Mucosa of rectum (tissue), 2 donors: ENCODE measurements at regions not wholly inside any gene's neighbourhood (a gene's known extent, or its start where the extent isn't known, plus 50 kb on each side); places are given as distances from the start of the nearest gene placed in this dataset.

ENCODE experiments used
- H3K27ac ChIP-seq, 2 donors: one replicate each; pipeline ENCODE4 v1.7.0; 2013; ENCODE audit warnings: inconsistent platforms in 2 of 2, low read depth in 2 of 2, low read length in 2 of 2
- H3K27me3 ChIP-seq, 2 donors: one replicate each; pipeline ENCODE4 v1.7.0; 2013; ENCODE audit warnings: low read length in 2 of 2; ENCODE audit not compliant: control insufficient read depth in 2 of 2, insufficient read depth in 2 of 2
- H3K36me3 ChIP-seq, 2 donors: one replicate each; pipeline ENCODE4 v1.7.0; 2013; ENCODE audit warnings: low read length in 2 of 2; ENCODE audit not compliant: control insufficient read depth in 2 of 2, insufficient read depth in 2 of 2
- H3K4me1 ChIP-seq, 2 donors: one replicate each; pipeline ENCODE4 v1.7.0; 2013; ENCODE audit warnings: low read length in 2 of 2, mild to moderate bottlenecking in 1 of 2; ENCODE audit not compliant: control insufficient read depth in 2 of 2, insufficient read depth in 2 of 2
- H3K4me3 ChIP-seq, 2 donors: one replicate each; pipeline ENCODE4 v1.7.0; 2013; ENCODE audit warnings: low read length in 2 of 2
- H3K9ac ChIP-seq, 2 donors: one replicate each; pipeline ENCODE4 v1.7.0; 2013; ENCODE audit warnings: low read length in 2 of 2, low read depth in 1 of 2, mild to moderate bottlenecking in 1 of 2
- H3K9me3 ChIP-seq, 2 donors: one replicate each; pipeline ENCODE4 v1.7.0; 2013; ENCODE audit warnings: low read length in 2 of 2; ENCODE audit not compliant: control insufficient read depth in 2 of 2
- donor health status: healthy.
- donor health status: Normal muscosa, but diverticular disease.

DNA sequence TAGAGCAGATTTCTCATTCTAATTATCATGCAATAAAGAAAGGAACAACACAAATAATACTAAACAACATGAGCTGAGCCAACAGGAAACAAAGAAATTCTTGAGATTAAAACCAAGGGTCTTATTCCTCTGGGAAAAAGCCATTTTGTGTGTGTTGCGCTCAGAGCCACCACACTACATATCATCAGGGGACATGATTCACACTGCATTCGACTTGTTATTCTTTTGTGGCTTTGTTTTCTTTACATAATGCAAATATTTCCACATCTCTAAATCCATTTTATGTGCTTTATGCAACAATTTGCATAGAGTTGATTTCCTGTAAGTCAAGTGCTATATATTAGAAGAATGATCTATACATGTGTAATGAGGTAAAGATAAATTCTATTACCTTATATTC is 719.6 kb downstream of the TBC1D32 start:
- Histone ChIP-seq H3K9ac (no peak overlapping the region), H3K4me1 (no peaks in the 10 kb centered on the region), H3K9me3 (no peaks in the 10 kb centered on the region)

GRCh38 chr6:120608826-120609225 is 725.5 kb downstream of the TBC1D32 start:
- H3K27ac ChIP-seq, result no peak overlapping the region
- no peak overlapping the region for H3K9ac ChIP-seq
- H3K9me3 ChIP-seq, result no peaks in the 10 kb centered on the region
- no peaks in the 10 kb centered on the region for H3K4me1 ChIP-seq
- no peaks in the 10 kb centered on the region for H3K36me3 ChIP-seq
- no peaks in the 10 kb centered on the region for H3K27me3 ChIP-seq
- no peak overlapping the region for H3K4me3 ChIP-seq

More for the DNA sequence above, 719.6 kb downstream of the TBC1D32 start:
- Histone ChIP-seq H3K27ac (no peak overlapping the region), H3K36me3 (no peaks in the 10 kb centered on the region), H3K27me3 (no peaks in the 10 kb centered on the region), H3K4me3 (no peak overlapping the region)

GRCh38 chr6:120606743-120607142 is 727.5 kb downstream of the TBC1D32 start:
- Histone ChIP-seq H3K27ac (no peak overlapping the region), H3K9ac (no peak overlapping the region), H3K9me3 (no peaks in the 10 kb centered on the region), H3K36me3 (no peaks in the 10 kb centered on the region), H3K4me1 (no peaks in the 10 kb centered on the region), H3K4me3 (no peak overlapping the region), H3K27me3 (no peaks in the 10 kb centered on the region)

- Histone ChIP-seq H3K9ac (no peak overlapping the region), H3K4me3 (no peak overlapping the region), H3K4me1 (no peaks in the 10 kb centered on the region), H3K27ac (no peak overlapping the region), H3K9me3 (no peaks in the 10 kb centered on the region), H3K27me3 (no peaks in the 10 kb centered on the region), H3K36me3 (no peaks in the 10 kb centered on the region)
Observed at GRCh38 chr6:120604510-120604909, 729.8 kb downstream of the TBC1D32 start.

- no peak overlapping the region for H3K27ac ChIP-seq
- H3K27me3 ChIP-seq, result no peaks in the 10 kb centered on the region
- H3K9me3 ChIP-seq, result no peaks in the 10 kb centered on the region
- H3K4me3 ChIP-seq, result no peak overlapping the region
- no peaks in the 10 kb centered on the region for H3K4me1 ChIP-seq
- no peaks in the 10 kb centered on the region for H3K36me3 ChIP-seq
- no peak overlapping the region for H3K9ac ChIP-seq
Observed at GRCh38 chr6:120590611-120591010, 743.7 kb downstream of the TBC1D32 start.

GRCh38 chr6:120588424-120588823 is 745.9 kb downstream of the TBC1D32 start:
- Histone ChIP-seq H3K9ac (no peak overlapping the region), H3K36me3 (no peaks in the 10 kb centered on the region), H3K4me3 (no peak overlapping the region), H3K27ac (no peak overlapping the region), H3K27me3 (no peaks in the 10 kb centered on the region), H3K9me3 (no peaks in the 10 kb centered on the region), H3K4me1 (no peaks in the 10 kb centered on the region)

DNA sequence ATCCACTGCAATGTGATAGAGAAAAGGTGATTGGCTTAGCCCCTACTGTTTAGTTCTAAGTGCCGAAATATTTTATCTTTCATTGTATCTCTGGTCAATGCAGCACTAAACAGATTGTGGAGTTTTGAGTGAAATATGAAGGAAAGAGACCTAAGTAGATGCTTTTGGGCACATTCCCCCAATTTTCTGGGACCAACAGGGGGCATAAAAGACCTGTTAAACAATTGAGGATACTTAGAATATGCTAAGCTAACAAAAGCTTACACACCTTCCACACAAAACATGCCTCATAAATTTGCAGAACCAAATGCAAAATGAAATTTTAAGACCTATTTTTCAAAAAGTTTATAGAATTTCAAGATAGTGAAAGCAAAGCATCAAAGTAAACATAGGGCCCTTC is 746.9 kb downstream of the TBC1D32 start:
- Histone ChIP-seq H3K9me3 (no peaks in the 10 kb centered on the region), H3K27ac (no peak overlapping the region), H3K4me3 (no peak overlapping the region), H3K36me3 (no peaks in the 10 kb centered on the region), H3K9ac (no peak overlapping the region), H3K4me1 (no peaks in the 10 kb centered on the region), H3K27me3 (no peaks in the 10 kb centered on the region)

DNA sequence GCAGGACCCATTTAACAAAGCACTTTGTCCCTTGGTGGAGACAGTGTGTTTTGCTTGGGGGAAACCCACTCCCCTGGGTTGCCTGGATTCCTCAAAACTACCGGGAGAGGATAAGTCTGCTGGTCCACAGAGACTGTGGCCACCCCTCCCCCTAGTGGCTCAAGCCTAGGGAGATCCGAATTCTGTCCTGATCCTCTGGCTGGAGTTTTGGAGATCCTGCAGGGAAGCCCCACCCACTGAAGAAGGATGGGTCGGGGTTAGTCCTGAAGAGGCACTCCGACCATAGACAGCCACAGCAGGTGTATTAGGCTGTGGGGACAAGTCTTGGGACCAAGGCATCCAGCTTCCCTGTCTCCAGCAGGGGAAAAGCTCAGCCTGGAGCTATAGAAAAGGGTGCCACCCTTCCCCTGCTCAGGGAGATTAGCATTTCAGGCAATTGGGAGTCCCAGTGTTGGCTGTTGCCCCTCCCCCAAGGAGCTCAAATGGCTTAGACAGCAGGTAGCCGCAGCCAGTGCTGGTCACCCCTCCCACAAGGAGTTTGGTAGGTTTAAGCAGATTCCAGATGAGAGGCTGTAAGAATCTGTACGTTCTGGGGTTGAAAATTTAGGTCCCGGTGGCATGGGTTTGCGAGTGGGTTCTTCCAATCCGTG is 750.0 kb downstream of the TBC1D32 start:
- no peaks in the 10 kb centered on the region for H3K27me3 ChIP-seq
- no peaks in the 10 kb centered on the region for H3K36me3 ChIP-seq
- H3K27ac ChIP-seq, result no peak overlapping the region
- no peak overlapping the region for H3K4me3 ChIP-seq
- no peaks in the 10 kb centered on the region for H3K9me3 ChIP-seq
- no peaks in the 10 kb centered on the region for H3K4me1 ChIP-seq
- H3K9ac ChIP-seq, result no peak overlapping the region

DNA sequence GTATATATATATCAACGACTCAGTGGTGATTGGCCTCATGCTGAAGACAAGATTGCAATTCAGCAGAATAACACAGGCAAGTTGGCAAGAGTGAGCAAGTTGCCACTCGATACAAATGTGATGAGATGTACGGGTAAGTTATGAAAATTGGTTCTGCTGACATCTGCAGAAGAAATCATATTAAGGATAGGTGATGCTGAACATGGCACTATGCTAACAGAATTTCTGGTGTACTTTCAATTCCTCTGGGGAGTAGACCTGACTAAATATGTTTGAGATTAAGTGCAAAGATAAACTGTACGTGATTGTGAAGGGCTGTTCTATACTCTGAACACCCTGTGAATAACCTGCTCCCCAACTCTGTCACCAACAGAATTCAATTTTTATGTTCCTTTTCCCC is 758.2 kb downstream of the TBC1D32 start:
- H3K4me1 ChIP-seq, result no peaks in the 10 kb centered on the region
- no peak overlapping the region for H3K9ac ChIP-seq
- no peaks in the 10 kb centered on the region for H3K36me3 ChIP-seq

GRCh38 chr6:120569714-120570113 is 764.6 kb downstream of the TBC1D32 start:
- H3K4me1 ChIP-seq, result no peaks in the 10 kb centered on the region
- H3K4me3 ChIP-seq, result no peak overlapping the region
- no peaks in the 10 kb centered on the region for H3K9me3 ChIP-seq
- no peaks in the 10 kb centered on the region for H3K27me3 ChIP-seq
- H3K9ac ChIP-seq, result no peak overlapping the region
- H3K36me3 ChIP-seq, result no peaks in the 10 kb centered on the region
- H3K27ac ChIP-seq, result no peak overlapping the region

More for the DNA sequence above, 758.2 kb downstream of the TBC1D32 start:
- Histone ChIP-seq H3K27ac (no peak overlapping the region), H3K9me3 (no peaks in the 10 kb centered on the region), H3K27me3 (no peaks in the 10 kb centered on the region), H3K4me3 (no peak overlapping the region)

DNA sequence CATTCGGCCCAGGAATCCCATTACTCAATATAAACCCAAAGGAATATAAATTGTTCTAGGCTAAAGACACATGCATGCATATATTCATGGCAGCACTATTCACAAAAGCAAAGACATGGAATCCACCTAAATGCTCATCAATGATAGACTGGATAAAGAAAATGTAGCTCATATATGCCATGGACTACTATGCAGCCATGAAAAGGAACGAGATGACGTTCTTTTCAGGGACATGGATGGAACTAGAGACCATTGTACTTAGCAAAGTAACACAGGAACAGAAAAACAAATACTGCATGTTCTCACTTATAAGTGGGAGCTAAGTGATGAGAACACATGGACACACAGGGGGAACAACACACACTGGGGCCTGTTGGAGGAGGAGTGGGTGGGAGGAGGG is 769.5 kb downstream of the TBC1D32 start:
- H3K27me3 ChIP-seq, result no peaks in the 10 kb centered on the region
- no peak overlapping the region for H3K27ac ChIP-seq
- H3K9ac ChIP-seq, result no peak overlapping the region
- H3K4me3 ChIP-seq, result no peak overlapping the region
- H3K9me3 ChIP-seq, result no peaks in the 10 kb centered on the region
- no peaks in the 10 kb centered on the region for H3K4me1 ChIP-seq
- no peaks in the 10 kb centered on the region for H3K36me3 ChIP-seq
